ENCODE measurements at regions not wholly inside any gene's neighbourhood (a gene's known extent, or its start where the extent isn't known, plus 50 kb on each side); places are given as distances from the start of the nearest gene placed in this dataset.

DNA sequence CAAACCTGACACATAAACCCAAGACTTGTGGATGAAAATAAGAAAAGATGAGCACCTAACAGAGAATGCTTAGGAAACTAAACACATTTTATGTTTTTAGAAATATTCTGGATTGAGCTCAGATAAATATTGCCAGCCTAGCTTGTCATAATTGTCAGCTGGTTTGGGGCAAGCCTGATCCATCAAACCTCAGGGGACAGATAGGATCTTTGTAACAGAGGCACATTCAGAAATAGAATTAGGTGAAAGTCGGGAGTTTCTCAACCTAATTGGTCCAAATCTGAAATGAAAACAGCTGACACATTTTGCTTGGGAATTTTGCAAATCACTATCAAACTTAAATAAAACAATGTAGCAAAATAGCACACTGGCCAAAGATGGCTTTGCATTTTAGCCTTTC lies 503.7 kb downstream of the ANXA1 start:
- Histone ChIP-seq H3K9ac (ENCODE audit: insufficient read depth, low read length, poor library complexity, severe bottlenecking) (no peak overlapping the region), H3K36me3 (replicated peaks in 1 of 2; ENCODE audit: control insufficient read depth in 1 of 2, insufficient read depth in 2 of 2, low read length in 2 of 2) (no peaks in the 10 kb centered on the region), H3K27me3 (ENCODE audit: control insufficient read depth in 2 of 2, insufficient read depth in 2 of 2, low read length in 2 of 2) (no peaks in the 10 kb centered on the region), H4K20me1 (ENCODE audit: insufficient read depth, low read length) (no peaks in the 10 kb centered on the region), H3K4me3 (replicated peaks in 1 of 3; ENCODE audit: low read depth in 2 of 3, low read length in 3 of 3) (no peak overlapping the region), H3K27ac (ENCODE audit: low read depth in 1 of 2, low read length in 2 of 2) (no peak overlapping the region), H2AFZ (ENCODE audit: insufficient read depth, low read depth, low read length, poor library complexity, severe bottlenecking) (no peak overlapping the region), H3K79me2 (ENCODE audit: insufficient read depth, low read length) (no peaks in the 10 kb centered on the region), H3K4me2 (replicated peaks; ENCODE audit: extremely low read depth, low read length, poor library complexity, severe bottlenecking) (no peak overlapping the region), H3K4me1 (ENCODE audit: control insufficient read depth in 1 of 2, insufficient read depth in 2 of 2, low read length in 2 of 2) (no peaks in the 10 kb centered on the region), H3K9me3 (replicated peaks in 1 of 2; ENCODE audit: control insufficient read depth in 1 of 2, insufficient read depth in 1 of 2, low read length in 2 of 2) (no peaks in the 10 kb centered on the region)
- Mint-ChIP-seq H3K4me3 (no peak overlapping the region), H3K27me3 (ENCODE audit: low read depth in 3 of 3) (peaks cover 0 to 2% (median 1%) of the 10 kb centered on the region in 3 donors), H3K36me3 (no peaks in the 10 kb centered on the region), H3K4me1 (no peaks in the 10 kb centered on the region), H3K9me3 (peaks cover 0 to 5% (median 0%) of the 10 kb centered on the region in 7 donors), H3K27ac (no peak overlapping the region)
- intact Hi-C loops (cut with micrococcal nuclease), result no loop called here
- WGBS (ENCODE audit: insufficient coverage), result 86% methylated on average over 1 of the region's 1 CpG
- DNase-seq, result no peak
- TF ChIP-seq, protein P1, sequence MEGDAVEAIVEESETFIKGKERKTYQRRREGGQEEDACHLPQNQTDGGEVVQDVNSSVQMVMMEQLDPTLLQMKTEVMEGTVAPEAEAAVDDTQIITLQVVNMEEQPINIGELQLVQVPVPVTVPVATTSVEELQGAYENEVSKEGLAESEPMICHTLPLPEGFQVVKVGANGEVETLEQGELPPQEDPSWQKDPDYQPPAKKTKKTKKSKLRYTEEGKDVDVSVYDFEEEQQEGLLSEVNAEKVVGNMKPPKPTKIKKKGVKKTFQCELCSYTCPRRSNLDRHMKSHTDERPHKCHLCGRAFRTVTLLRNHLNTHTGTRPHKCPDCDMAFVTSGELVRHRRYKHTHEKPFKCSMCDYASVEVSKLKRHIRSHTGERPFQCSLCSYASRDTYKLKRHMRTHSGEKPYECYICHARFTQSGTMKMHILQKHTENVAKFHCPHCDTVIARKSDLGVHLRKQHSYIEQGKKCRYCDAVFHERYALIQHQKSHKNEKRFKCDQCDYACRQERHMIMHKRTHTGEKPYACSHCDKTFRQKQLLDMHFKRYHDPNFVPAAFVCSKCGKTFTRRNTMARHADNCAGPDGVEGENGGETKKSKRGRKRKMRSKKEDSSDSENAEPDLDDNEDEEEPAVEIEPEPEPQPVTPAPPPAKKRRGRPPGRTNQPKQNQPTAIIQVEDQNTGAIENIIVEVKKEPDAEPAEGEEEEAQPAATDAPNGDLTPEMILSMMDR (IDR thresholded peaks at IDR 0.05), result no peak

DNA sequence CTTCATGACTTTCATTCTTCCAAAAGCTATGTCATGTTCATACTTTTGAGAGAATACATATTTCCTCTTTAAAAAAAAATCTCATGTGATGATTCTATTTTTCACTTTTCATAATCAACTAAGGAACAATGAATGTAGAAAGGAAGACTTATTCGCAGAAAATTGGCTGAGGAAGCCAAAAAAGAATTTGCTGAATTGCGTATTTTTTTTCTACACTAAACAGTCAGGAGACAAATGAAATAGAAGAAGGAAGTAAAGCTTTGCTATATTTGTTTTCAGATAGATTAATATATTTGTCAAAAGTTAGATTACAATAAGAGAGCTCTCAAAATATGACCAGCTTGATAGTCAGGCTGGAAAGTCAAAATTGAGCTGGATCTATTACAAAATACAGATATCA lies 504.2 kb downstream of the ANXA1 start:
- Mint-ChIP-seq H3K36me3 (no peaks in the 10 kb centered on the region), H3K27me3 (ENCODE audit: low read depth in 3 of 3) (peaks cover 0 to 2% (median 1%) of the 10 kb centered on the region in 3 donors), H3K9me3 (peaks cover 0 to 5% (median 0%) of the 10 kb centered on the region in 7 donors), H3K27ac (no peak overlapping the region), H3K4me3 (no peak overlapping the region), H3K4me1 (no peaks in the 10 kb centered on the region)
- no peak overlapping the region for H3K27ac ChIP-seq (ENCODE audit: low read depth in 1 of 2, low read length in 2 of 2)
- no peaks in the 10 kb centered on the region for H3K9me3 ChIP-seq (replicated peaks in 1 of 2; ENCODE audit: control insufficient read depth in 1 of 2, insufficient read depth in 1 of 2, low read length in 2 of 2)
- H3K4me3 ChIP-seq (replicated peaks in 1 of 3; ENCODE audit: low read depth in 2 of 3, low read length in 3 of 3), result no peak overlapping the region
- no CpG with 5 or more reads among the region's 2 CpGs for WGBS (ENCODE audit: insufficient coverage)
- TF ChIP-seq, protein P1 (IDR thresholded peaks at IDR 0.05), result no peak
- no peak overlapping the region for H3K4me2 ChIP-seq (replicated peaks; ENCODE audit: extremely low read depth, low read length, poor library complexity, severe bottlenecking)
- DNase-seq, result no peak
- H4K20me1 ChIP-seq (ENCODE audit: insufficient read depth, low read length), result no peaks in the 10 kb centered on the region
- no peak overlapping the region for H3K9ac ChIP-seq (ENCODE audit: insufficient read depth, low read length, poor library complexity, severe bottlenecking)
- intact Hi-C loops (cut with micrococcal nuclease), result no loop called here
- H3K4me1 ChIP-seq (ENCODE audit: control insufficient read depth in 1 of 2, insufficient read depth in 2 of 2, low read length in 2 of 2), result no peaks in the 10 kb centered on the region
- H3K36me3 ChIP-seq (replicated peaks in 1 of 2; ENCODE audit: control insufficient read depth in 1 of 2, insufficient read depth in 2 of 2, low read length in 2 of 2), result no peaks in the 10 kb centered on the region
- no peaks in the 10 kb centered on the region for H3K27me3 ChIP-seq (ENCODE audit: control insufficient read depth in 2 of 2, insufficient read depth in 2 of 2, low read length in 2 of 2)
- H2AFZ ChIP-seq (ENCODE audit: insufficient read depth, low read depth, low read length, poor library complexity, severe bottlenecking), result no peak overlapping the region
- no peaks in the 10 kb centered on the region for H3K79me2 ChIP-seq (ENCODE audit: insufficient read depth, low read length)

Measured in CD14-positive monocyte (primary cell).